ENCODE measurements at regions not wholly inside any gene's neighbourhood (a gene's known extent, or its start where the extent isn't known, plus 50 kb on each side); places are given as distances from the start of the nearest gene placed in this dataset.

DNA sequence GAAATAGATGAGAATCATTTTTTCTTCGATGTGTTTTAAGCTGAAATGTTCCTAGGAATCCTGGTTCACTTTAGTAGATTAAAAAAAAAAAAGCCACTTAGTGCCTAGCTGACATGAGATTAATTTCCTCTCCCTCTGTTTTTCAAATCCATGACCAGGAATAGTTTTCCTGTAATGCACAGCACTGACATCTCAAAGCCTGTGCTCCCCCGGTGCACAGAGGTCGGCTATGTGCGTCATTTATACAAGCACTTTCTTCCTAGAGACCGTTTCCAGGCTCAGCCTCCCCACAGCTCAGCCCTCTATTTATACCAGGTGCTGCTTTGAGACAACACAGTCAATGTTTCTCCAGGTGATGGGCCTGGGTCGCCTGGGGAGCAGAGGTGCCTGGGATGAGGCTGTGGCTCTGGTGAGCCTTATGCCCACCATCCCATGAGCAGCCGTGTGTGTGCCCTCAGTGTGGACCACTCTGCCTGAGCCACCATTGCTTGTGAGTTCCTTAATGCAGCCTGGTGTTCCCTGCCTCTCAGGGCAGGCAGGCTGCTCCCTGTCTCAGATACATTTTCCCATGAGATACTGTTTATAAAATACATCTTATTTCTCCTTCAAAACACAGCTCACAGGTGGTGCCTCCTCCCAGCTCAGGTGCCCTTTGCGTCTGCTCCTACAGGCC lies 515.7 kb upstream of the HS6ST1 start:
- DNase-seq (ENCODE audit: low read depth, low spot score) = no peak
- TF ChIP-seq CTCF (IDR thresholded peaks at IDR 0.05; ENCODE audit: low read depth, low read length) = no peak
- ChIA-PET POLR2A (interaction anchor here (0.6 kb wide), 1 partner anchor 370 kb away, joined by 3 read pairs; no protein-coding TSS in a partner anchor), CTCF (no interaction called here)
- Histone ChIP-seq H3K27me3 (ENCODE audit: control insufficient read depth, insufficient read depth, low read length) (no peaks in the 10 kb centered on the region), H3K27ac (ENCODE audit: low read depth, low read length) (no peak overlapping the region), H3K4me3 (ENCODE audit: low read depth, low read length) (no peak overlapping the region), H3K9me3 (ENCODE audit: control insufficient read depth, insufficient read depth, low read length) (no peaks in the 10 kb centered on the region; the same call in 1 of the 2 replicates)

- no peak overlapping the region for H3K4me3 ChIP-seq (ENCODE audit: low read depth, low read length)
- H3K9me3 ChIP-seq (ENCODE audit: control insufficient read depth, insufficient read depth, low read length) = no peaks in the 10 kb centered on the region; the same call in 1 of the 2 replicates
- no peak overlapping the region for H3K27ac ChIP-seq (ENCODE audit: low read depth, low read length)
- ChIA-PET POLR2A (interaction anchor here (0.6 kb wide), 1 partner anchor 370 kb away, joined by 3 read pairs; no protein-coding TSS in a partner anchor), CTCF (no interaction called here)
- DNase-seq (ENCODE audit: low read depth, low spot score) = no peak
- H3K27me3 ChIP-seq (ENCODE audit: control insufficient read depth, insufficient read depth, low read length) = no peaks in the 10 kb centered on the region
- TF ChIP-seq CTCF (IDR thresholded peaks at IDR 0.05; ENCODE audit: low read depth, low read length) = no peak
These were observed 516.2 kb upstream of the HS6ST1 start for GRCh38 chr2:128834880-128835252.

- no peak overlapping the region for H3K4me3 ChIP-seq (ENCODE audit: low read depth, low read length)
- no peak for DNase-seq (ENCODE audit: low read depth, low spot score)
- H3K27me3 ChIP-seq (ENCODE audit: control insufficient read depth, insufficient read depth, low read length) = no peaks in the 10 kb centered on the region
- ChIA-PET POLR2A (interaction anchor here (0.6 kb wide), 1 partner anchor 1551 kb away, joined by 5 read pairs; no protein-coding TSS in a partner anchor), CTCF (no interaction called here)
- no peak for TF ChIP-seq CTCF (IDR thresholded peaks at IDR 0.05; ENCODE audit: low read depth, low read length)
- H3K9me3 ChIP-seq (ENCODE audit: control insufficient read depth, insufficient read depth, low read length) = no peaks in the 10 kb centered on the region; the same call in 1 of the 2 replicates
- H3K27ac ChIP-seq (ENCODE audit: low read depth, low read length) = no peak overlapping the region
These were observed 516.7 kb upstream of the HS6ST1 start for GRCh38 chr2:128835342-128835855.

DNA sequence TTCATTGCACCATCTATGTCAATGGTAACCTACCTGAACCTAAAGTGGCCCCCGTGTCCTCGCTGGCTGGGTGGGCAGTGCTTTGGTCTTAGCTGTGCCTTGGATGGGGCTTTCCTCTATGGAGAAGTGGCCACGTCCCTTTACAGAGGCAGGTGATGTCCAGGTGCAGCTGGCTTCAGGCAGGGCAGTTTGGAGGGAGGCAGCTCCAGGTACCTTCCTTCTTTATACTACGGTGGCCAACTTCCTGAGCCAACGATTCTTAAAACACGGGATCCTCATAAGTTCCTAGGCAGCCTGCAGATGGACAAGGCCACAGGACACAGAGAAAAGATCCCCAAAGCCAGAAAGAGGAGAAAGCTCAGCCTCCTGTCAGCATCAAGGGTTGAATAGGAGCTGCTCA lies 517.3 kb upstream of the HS6ST1 start:
- no peak for TF ChIP-seq CTCF (IDR thresholded peaks at IDR 0.05; ENCODE audit: low read depth, low read length)

GRCh38 chr2:128836559-128837100 lies 518.0 kb upstream of the HS6ST1 start:
- Histone ChIP-seq H3K27me3 (ENCODE audit: control insufficient read depth, insufficient read depth, low read length) (no peaks in the 10 kb centered on the region), H3K9me3 (ENCODE audit: control insufficient read depth, insufficient read depth, low read length) (no peaks in the 10 kb centered on the region; the same call in 1 of the 2 replicates), H3K27ac (ENCODE audit: low read depth, low read length) (no peak overlapping the region), H3K4me3 (ENCODE audit: low read depth, low read length) (no peak overlapping the region)
- no peak for DNase-seq (ENCODE audit: low read depth, low spot score)
- ChIA-PET POLR2A (no interaction called here), CTCF (no interaction called here)
- no peak for TF ChIP-seq CTCF (IDR thresholded peaks at IDR 0.05; ENCODE audit: low read depth, low read length)

More for the DNA sequence above, 517.3 kb upstream of the HS6ST1 start:
- H3K27me3 ChIP-seq (ENCODE audit: control insufficient read depth, insufficient read depth, low read length) = no peaks in the 10 kb centered on the region
- ChIA-PET POLR2A (interaction anchor here (0.6 kb wide), 1 partner anchor 1551 kb away, joined by 5 read pairs; no protein-coding TSS in a partner anchor), CTCF (no interaction called here)
- no peak overlapping the region for H3K4me3 ChIP-seq (ENCODE audit: low read depth, low read length)
- no peaks in the 10 kb centered on the region; the same call in 1 of the 2 replicates for H3K9me3 ChIP-seq (ENCODE audit: control insufficient read depth, insufficient read depth, low read length)
- no peak for DNase-seq (ENCODE audit: low read depth, low spot score)
- no peak overlapping the region for H3K27ac ChIP-seq (ENCODE audit: low read depth, low read length)

Data from AG04450 (cell line).